Astrocyte of the cerebellum (primary cell): ENCODE measurements at regions not wholly inside any gene's neighbourhood (a gene's known extent, or its start where the extent isn't known, plus 50 kb on each side); places are given as distances from the start of the nearest gene placed in this dataset.
A peak's percentile ranks its signal among the peaks of the same experiment; 100 is the strongest.

ENCODE experiments used
- DNase-seq: peaks from one replicate; pipeline ENCODE4 v3.0.0-alpha.2; 2011; ENCODE audit warnings: low read depth
- H3K4me3 ChIP-seq: 2 replicates; pipeline ENCODE4 v1.5.1; 2011; ENCODE audit warnings: mild to moderate bottlenecking, low read depth, low read length, moderate library complexity
- CTCF ChIP-seq: IDR thresholded peaks from 2 replicates; pipeline ENCODE4 v1.5.1; 2012; ENCODE audit warnings: low read length, low read depth, moderate library complexity, mild to moderate bottlenecking; ENCODE audit errors: missing control alignments
- in situ Hi-C: cut with HindIII; loops from 2 replicates; pipeline ENCODE4 v1.10.0; 2017; ENCODE audit warnings: low sequenced_read_pairs

GRCh38 chr1:193700710-193701355 is 514.4 kb upstream of the B3GALT2 start:
- no peak for TF ChIP-seq CTCF
- no peak overlapping the region for H3K4me3 ChIP-seq
- peak; percentile 38 for DNase-seq
- in situ Hi-C loops = no loop called here

DNA sequence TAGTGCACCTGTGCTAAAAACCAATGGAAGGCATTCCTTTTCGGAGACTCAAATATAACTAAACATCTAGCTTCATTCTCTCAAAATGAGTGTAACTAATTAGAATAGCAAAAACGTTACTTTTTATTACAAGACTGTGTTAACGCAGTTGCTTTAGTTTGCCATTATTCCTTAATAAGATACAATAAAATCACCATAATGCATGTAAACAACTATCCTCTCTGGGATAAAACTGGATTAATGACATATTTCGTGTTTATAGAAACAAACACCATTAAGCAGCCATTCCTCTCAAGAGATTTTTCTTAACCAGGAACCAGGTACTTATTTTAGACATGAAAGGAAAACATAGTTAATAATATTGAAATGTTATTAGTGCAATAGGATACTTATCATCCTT is 512.8 kb upstream of the B3GALT2 start:
- in situ Hi-C loops = no loop called here
- H3K4me3 ChIP-seq = no peak overlapping the region
- TF ChIP-seq CTCF = no peak
- DNase-seq = no peak

- in situ Hi-C loops = no loop called here
- no peak for DNase-seq
- TF ChIP-seq CTCF = no peak
- H3K4me3 ChIP-seq = no peak overlapping the region
These were observed 511.4 kb upstream of the B3GALT2 start for GRCh38 chr1:193697776-193698175.

- in situ Hi-C loops = no loop called here
These were observed 510.8 kb upstream of the B3GALT2 start for GRCh38 chr1:193697115-193697762.

DNA sequence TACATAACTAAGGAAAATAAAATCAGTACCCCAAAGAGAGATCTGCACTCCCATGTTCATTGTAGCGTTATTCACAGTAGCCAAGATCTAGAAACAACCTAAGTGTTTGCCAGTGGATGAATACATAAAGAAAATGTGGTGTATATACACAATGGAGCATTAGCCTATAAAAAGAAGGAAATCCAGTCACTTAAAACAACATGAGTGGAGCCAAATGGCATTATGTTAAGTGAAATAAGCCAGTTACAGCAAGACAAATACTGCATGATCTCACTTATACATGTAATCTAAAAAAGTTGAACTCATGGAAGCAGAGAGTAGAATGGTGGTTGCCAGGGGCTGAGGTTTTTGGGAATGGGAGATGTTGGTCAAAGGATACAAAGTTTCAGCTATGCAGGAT is 508.3 kb upstream of the B3GALT2 start:
- H3K4me3 ChIP-seq = no peak overlapping the region
- in situ Hi-C loops = no loop called here
- DNase-seq = no peak
- no peak for TF ChIP-seq CTCF

More at GRCh38 chr1:193697115-193697762, 510.8 kb upstream of the B3GALT2 start:
- TF ChIP-seq CTCF = no peak
- DNase-seq = no peak
- H3K4me3 ChIP-seq = no peak overlapping the region

DNA sequence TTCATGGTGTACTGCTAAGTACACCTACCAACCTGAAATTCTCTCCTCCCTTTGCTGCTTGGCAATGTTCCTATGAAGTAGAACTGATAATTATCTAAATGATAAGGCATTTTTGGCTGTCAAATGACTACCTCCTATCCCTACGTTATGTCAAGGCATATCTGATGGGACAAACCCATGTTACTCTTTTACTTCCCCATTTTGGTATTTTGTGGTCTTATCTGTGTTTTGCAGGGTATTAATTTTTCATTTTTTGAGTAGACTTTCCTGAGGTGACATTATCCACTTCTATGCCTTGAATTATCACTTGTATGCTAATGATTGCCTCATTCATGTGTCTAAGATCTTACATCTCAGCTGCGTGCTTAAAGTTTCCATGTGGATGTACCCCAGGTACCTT is 499.6 kb upstream of the B3GALT2 start:
- no peak for TF ChIP-seq CTCF
- no peak for DNase-seq
- no peak overlapping the region for H3K4me3 ChIP-seq
- in situ Hi-C loops = no loop called here
